Fibroblast of mammary gland (primary cell): ENCODE measurements at regions not wholly inside any gene's neighbourhood (a gene's known extent, or its start where the extent isn't known, plus 50 kb on each side); places are given as distances from the start of the nearest gene placed in this dataset.

Source experiments
- DNase-seq: peaks from one replicate; pipeline ENCODE4 v3.0.0-alpha.2; 2010; ENCODE audit warnings: low read depth
- H3K4me3 ChIP-seq: 2 replicates; pipeline ENCODE4 v1.5.1; 2011; ENCODE audit warnings: low read depth, mild to moderate bottlenecking, low read length, moderate library complexity; ENCODE audit not compliant: control insufficient read depth
- CTCF ChIP-seq: conservative IDR thresholded peaks from 2 replicates; pipeline ENCODE4 v1.5.1; 2011; ENCODE audit warnings: low read depth, low read length, inconsistent platforms; ENCODE audit not compliant: control insufficient read depth, insufficient read depth

- DNase-seq = no peak
- H3K4me3 ChIP-seq = no peak overlapping the region
- TF ChIP-seq CTCF = no peak
Measured at GRCh38 chr13:44072536-44072935, 192.8 kb downstream of the LACC1 start.

- DNase-seq = no peak
- no peak for TF ChIP-seq CTCF
- H3K4me3 ChIP-seq = no peak overlapping the region
Measured at GRCh38 chr13:44074611-44075010, 194.9 kb downstream of the LACC1 start.

GRCh38 chr13:44075113-44075512 is 195.4 kb downstream of the LACC1 start:
- no peak for DNase-seq
- no peak overlapping the region for H3K4me3 ChIP-seq
- TF ChIP-seq CTCF = no peak

- no peak overlapping the region for H3K4me3 ChIP-seq
- DNase-seq = no peak
- no peak for TF ChIP-seq CTCF
Measured at GRCh38 chr13:44078806-44079376, 199.2 kb downstream of the LACC1 start.

GRCh38 chr13:44079413-44080205 is 199.9 kb downstream of the LACC1 start:
- H3K4me3 ChIP-seq = no peak overlapping the region
- TF ChIP-seq CTCF = no peak
- DNase-seq = no peak

DNA sequence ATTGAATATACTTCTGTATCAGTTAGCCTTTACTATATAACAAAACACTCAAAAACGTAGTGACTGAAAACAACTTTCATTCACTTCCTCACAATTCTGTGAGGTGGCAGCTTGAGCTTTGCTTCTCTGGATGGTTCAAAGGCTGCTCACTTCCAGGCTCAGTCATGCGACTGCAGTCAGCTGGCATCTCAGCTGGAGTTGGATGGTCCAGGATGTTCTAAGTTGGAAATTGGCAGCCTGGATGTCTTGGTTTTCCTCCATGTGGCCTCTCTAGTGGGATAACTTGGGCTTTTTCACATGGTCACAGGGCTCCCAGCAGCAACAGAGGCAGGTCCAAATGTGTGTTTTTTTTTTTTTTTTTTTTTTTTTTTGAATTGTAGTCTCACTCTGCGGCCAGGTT is 204.4 kb downstream of the LACC1 start:
- no peak for TF ChIP-seq CTCF
- no peak overlapping the region for H3K4me3 ChIP-seq
- DNase-seq = no peak
